Left renal pelvis (tissue), 4 donors: ENCODE measurements at regions not wholly inside any gene's neighbourhood (a gene's known extent, or its start where the extent isn't known, plus 50 kb on each side); places are given as distances from the start of the nearest gene placed in this dataset.
"Not testable (repeated sequence)": the region's sequence is repeated elsewhere in the genome, so short reads cannot be mapped to it uniquely, and the experiment has no call there.

Experiments
- DNase-seq, 4 donors: peaks; one replicate each; pipeline ENCODE4 v3.0.0-alpha.2; 2013; ENCODE audit warnings: low read depth in 4 of 4, low spot score in 3 of 4

DNA sequence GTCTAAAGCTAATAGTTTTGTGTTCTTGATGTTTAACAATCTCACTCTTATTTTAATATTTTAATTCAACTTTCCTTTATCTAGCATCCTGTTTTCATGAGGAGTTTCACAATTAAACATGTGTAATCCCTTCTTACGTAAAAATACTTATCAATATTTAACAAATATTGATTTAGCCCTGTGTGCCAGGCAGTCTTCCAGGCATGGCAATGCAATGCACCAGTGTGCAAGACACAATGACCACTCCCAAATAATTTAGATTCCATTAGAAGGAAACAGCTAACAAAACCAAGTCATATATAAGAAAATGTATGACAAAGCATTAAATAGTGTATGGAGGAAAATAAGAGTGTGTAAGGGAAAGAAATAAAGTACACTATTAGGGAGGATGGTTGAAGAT, 627.1 kb upstream of the ARPP21 start:
- no peak for DNase-seq

DNA sequence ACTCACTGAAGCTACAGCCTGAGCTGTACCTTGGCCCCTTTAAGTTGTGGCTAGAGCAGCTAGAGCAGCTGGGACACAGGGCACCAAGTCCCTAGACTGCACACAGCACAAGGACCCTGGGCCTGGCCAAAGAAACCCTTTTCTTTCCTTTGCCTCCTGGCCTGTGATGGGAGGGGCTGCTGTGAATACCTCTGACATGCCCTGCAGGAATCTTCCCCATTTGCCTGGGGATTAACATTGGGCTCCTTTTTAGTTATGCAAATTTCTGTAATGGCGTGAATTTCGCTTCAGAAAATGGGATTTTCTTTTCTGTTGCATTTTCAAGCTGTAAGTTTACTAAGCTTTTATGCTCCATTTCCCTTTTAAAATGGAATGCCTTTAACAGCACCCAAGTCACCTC, 611.2 kb upstream of the ARPP21 start:
- DNase-seq: no peak

DNA sequence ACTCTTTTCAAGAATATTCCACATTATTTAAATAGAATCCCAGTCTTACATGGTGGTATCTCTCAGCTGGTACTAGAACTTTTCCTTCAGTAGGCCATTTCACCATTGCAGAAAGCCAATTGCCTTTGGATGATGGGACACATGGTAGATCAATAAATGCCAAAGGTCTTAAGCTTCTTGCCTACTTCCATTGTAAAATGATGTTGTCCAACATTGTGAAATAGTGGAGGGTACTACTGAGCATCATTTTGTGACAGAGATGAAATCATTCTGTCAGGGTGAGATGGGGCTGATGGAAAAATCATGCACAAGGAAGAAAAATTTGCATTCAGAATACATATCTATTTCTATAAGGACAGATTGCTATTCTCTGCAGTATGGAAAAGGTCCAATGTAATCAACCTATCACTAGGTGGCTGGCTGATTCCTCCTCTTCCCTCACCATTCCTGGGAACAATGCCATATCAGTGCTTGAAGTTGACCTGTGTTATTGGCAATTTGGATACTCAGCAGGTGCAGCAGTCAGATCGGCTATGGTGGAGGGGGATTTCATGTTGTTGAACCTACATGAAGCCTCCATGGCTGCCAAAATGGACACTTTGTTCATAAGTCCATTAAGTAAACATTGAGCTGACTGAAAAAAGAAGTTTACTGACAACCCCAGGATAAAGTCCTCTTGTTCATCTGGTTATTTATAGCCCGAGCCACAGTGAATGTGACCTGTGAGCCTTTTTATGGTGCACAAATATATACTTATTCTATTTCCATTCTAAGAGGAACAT, 596.9 kb upstream of the ARPP21 start:
- DNase-seq: no peak

DNA sequence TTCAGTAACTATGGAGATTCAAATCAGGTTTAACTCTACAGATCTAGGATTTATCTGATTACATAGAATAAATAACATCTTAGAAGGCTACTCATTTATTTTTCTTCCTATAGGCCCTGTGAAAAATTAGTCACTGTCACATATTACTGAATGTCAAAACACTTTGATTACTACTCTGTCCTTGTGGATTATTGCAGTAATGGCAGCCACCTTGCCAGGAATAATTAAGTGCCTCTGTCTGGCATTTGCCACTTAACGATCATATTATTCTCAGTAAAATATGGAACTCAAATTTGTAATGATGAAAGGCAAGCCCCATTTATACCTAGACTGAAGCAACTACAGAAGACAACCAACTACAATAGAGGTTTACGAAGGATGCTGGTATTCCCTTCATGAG, 596.3 kb upstream of the ARPP21 start:
- no peak for DNase-seq

DNA sequence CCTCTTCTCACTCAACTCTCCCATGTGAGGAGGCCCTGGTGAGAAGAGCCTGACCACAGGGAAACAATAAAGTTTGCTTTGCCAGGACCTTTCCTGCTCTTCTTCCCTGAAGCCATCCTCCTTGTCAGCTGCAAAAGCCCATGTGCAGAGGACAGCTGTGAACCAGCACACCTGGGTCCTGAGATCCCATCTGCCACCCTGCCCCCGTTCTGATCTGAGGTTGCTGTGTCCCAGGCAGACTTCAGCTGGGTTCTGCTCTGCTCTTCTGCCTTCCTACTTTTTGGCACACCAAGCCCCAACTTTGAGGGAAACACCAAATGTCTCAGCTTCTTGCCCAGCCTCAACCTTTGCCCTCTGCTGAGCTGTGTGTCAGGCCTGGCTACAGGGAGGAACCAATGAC, 595.1 kb upstream of the ARPP21 start:
- DNase-seq: no peak

DNA sequence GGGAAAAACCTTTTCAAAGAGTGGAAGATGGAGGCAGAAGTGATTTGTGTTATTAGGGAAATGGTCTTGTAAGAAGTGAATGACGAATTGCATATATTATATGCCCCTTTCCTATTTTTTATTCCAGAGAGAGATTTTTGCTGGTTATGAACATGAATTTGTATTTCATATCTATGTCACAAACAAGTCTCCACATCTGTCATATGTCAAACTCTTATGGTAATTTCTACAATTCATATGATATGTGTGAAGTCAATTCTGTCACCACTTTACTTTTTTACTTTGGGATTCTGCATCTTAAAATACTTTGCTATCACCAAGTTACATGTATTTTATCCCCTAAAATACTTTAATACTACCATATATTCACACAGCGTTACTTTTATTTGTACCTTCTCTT, 594.2 kb upstream of the ARPP21 start:
- DNase-seq: no peak

DNA sequence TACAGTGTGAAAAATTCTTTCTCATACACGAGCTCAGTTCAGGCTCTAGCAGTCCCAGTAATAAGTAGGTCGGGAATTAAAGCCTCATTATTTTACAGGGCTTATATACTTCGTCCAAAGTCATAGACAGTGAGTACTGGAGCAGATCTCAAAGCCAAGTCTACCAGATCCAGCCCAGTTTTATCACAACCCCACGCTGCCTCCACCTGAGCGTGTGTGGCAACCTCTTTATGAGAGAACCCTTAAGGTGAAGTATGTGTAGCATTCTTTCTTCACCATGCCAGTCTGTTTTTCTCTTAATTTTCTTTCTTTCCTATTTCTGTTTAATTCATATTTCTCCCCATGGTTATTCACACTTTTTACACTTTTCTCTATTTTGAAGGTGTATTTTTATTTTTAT, 574.6 kb upstream of the ARPP21 start:
- no peak for DNase-seq

DNA sequence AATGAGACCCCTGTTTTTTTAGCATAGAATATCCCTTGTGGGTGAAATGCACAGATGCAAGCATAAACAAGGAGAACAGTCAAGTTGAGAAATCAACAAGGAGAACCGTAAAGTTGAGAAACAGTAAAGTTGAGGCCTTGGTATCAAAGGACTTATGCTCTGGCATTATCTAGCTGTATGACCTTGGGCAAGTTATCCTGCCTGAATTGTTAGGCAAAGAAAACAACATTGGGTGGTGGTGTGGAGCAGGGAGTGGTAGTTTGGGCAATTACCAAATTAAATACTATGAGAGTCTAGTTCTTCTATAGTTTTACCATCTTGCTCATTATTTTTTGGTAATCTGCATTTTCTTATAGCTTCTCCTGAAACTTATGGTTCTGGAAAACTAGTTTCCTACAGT, 573.4 kb upstream of the ARPP21 start:
- DNase-seq: no peak

DNA sequence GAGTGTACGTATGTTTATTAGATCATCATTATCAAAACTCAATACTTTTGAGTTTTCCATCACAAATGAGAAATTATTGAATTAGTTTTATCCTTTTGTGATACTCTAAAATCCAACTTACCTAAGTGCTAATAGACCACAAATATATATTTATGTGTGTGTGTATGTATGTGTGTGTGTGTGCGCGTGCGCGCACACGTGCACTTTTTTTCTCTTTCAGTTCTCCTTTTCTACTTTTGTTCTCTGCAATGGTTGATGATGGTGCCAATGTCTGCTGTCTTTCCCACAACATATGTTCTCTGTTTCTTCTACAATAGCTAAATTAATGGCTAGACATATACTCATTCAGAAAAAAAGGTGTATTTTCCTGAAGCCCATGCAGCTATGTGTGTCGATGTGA, 571.6 kb upstream of the ARPP21 start:
- no peak for DNase-seq

DNA sequence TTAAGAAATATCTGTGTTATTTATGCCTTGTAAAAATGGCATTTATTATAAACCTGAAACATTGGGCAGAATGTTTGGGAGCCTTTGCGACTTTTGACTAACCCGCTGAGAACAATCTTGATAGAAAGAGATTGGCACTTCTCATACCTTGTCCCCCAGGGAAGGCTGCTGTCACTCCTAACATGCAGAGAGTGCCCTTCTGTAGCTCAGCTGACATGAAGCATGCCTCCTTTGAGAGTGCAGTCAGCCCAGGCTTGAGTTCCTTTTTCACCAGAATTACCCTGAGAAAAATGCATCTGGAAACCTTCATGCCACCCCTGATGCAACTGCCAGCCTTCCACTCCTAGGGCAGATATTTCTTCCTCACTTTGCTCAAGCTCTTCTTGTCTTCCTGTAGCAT, 569.2 kb upstream of the ARPP21 start:
- DNase-seq: no peak

DNA sequence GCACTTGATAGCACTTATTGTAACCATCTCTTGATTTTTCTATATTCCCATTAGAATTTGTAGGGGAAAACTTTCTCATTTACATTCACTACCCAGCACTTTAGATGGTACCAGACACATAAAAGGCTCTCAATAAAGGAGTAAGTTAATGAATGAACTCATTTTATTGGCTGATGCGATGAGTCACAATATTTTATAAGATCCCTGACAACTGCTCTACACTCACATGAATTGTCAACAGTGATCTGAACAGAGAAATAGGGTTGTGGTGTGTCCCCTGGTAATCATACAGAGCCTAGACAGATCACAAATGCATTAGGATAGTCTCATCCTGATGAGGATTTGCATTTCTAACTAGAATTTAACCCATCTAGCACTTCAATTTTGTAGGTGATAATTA, 567.6 kb upstream of the ARPP21 start:
- no peak for DNase-seq

DNA sequence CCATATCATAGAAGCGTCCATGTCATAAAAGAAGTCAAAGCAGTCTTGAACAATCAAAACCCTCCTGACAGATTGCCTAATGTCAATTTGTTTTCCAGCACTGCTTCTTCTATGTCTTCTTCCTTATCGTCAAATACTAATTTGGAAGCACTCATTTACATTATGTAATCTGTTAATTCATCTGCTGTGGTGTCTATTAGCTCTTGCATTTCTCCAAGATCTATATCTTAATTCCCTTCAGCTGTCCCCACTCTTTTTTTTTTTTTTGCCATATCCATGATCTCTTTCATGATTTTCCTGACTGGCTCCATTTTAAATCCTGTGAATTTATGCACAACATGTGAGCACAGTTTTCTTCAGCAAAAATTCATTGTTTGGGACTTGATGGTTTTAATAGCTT, 560.5 kb upstream of the ARPP21 start:
- no peak for DNase-seq

DNA sequence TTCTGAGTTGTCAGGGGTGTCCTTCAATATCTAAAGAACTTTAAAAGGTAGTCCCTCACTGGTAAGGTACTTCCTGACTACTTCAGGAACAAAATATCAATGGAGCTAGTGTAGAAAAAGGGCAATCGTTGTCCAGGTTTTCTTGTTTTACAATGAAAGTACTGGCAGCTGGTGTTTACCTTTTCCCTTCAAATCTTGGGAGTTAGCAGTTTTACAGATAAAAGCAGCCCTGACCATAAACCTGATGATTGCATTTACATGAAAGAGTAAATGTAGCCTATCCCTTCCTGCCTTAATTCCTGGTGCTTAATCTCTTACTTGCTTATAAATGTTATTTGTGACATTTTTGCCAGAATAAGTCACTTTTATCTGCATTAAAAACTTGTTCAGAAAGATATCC, 559.9 kb upstream of the ARPP21 start:
- no peak for DNase-seq

DNA sequence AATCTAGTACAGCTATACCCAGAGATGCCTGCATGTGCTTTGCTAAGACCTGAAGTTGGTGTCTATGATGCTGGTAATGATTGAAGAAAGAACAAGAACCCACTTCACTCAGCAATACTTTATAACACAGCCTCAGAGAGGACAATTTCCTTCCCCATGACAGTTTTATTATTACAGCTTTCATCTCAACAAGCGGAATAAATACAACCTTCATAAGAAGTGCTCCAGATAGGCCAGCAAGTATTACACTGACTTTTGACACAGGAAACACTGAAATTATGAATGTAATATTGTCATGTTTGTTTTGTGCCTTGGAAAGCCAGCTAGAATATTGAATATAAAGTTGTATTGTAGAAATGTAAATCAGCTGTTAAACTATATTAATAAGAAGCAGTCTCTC, 557.4 kb upstream of the ARPP21 start:
- DNase-seq: no peak

DNA sequence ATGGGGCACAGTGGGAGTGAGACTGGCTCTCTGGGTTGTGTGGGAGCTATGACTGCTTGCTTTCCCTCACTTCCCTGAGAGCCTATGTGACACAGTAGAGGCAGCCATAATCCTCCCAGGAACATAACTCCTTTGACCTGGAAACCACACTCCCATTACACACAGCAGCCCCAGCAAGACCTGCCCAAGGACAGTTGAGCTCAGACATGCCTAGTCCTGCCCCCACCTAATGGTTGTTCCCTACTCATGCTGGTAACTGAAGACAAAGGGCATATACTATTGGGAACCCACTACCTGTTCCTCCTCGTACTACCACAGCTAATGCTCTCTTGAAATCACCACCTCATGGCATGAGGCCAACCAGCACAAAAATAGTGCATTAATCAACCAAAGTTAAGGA, 550.4 kb upstream of the ARPP21 start:
- no peak for DNase-seq

DNA sequence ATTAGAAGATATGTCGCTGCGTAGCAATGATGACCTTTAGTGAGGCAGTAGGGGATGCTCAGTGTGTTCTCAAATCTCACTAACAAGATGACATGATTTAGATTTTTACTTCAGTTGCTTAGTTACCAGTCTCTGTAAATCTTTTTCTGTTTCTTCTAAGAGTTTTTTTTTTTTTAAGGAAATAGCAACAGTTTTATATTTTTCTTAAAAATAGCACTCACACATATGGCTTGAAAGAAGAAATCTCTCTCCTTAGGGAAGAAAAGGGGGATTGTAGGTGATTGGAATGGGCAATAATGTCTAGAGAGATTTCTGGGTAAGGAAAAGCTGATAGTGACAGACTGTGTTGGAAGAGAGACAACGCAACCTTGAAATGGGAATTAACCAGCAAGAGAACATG, 524.6 kb upstream of the ARPP21 start:
- no peak for DNase-seq

DNA sequence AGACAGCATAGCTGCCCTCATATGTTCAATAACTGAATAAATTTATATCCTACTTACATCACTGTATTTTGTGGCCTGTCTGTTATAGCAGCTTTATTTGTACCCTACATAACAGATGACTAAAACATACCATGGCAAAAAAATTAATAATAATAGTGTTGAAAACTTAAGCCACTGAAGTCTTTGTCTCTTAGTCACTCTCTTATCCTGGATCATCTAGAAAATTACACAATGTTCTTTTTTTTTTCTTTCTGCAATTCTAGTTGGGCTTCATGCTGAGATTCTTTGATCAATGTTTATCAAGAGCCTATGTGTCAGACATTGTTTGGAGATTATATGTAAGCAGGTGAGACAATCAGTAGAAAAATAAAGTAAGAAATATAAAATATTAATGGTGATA, 519.3 kb upstream of the ARPP21 start:
- no peak for DNase-seq

DNA sequence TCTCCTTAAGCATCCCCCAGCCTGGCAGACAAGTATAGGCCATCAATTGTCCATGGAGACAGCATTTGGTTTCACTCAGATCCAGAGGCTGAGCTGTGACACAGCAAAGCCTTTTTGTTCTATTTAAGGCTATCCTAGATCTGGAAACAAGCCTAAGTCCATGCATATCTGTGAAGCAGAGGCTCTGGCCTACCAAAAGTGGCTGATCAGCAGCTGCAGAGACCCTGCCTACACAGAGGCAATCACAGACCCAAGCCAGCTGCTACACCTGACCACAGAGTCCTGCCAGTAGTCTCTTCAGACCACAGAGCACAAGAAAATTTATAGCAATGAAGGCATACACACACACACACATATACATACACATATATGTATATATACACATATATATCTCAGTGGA, 501.7 kb upstream of the ARPP21 start:
- no peak for DNase-seq

DNA sequence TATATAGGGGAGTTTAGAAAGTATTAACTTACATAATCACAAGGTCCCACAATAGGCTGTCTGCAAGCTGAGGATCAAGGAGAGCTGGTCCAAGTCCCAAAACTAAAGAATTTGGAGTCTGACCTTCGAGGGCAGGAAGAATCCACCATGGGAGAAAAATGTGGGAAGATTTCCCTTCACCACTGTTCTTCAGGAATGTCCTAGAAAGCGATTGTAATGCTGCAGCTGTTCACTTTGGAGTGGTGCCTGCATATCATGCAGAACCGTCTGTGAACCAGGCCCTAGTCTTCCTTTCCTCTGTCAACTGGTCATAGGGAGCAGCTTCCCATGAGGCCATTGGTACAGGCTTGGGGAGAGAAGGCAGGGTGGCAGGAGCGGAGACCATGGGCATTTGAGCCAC, 497.9 kb upstream of the ARPP21 start:
- no peak for DNase-seq

DNA sequence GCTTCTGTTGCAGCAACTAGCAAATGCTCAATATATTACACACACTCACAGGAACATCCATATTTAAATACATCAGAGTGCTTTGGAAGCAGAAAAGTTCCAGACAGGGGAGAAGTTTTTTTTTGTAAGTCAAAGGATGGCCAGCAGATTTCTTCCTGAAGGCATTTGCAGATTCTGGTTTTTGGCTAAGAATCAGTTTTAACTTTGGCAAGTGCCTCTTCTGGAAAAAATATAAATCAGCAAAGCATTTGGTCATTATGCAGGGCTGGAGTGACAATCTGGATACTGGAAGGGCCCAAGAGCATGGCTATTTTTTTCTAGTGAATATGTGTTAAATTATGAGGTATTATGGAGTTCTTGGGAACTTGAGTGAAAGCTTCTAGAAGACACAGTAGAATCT, 495.3 kb upstream of the ARPP21 start:
- DNase-seq: no peak

DNA sequence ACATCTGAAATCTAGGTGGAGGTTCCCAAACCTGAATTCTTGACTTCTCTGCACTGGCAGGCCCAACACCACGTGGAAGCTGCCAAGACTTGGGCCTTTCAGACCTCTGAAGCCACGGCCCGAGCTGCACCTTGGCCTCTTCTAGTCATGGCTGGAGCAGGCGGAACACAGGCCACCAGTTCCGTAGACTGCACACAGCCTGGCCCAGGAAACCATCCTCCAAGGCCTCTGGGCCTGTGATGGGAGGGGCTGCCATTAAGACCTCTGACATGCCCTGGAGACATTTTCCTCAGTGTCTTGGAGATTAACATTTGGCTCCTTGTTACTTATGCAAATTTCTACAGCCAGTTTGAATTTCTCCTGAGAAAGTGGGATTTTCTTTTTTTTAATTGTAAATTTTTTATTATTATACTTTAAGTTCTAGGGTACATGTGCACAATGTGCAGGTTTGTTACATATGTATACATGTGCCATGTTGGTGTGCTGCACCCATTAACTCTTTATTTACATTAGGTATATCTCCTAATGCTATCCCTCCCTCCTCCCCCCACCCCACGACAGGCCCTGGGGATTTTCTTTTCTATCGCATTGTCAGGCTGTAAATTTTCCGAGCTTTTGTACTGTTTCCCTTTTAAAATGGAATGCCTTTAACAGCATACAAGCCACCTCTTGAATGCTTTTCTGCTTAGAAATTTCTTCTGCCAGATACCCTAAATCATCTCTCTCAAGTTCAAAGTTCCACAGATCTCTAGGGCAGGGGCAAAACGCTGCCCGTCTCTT, 492.9 kb upstream of the ARPP21 start:
- DNase-seq: not testable (repeated sequence)

DNA sequence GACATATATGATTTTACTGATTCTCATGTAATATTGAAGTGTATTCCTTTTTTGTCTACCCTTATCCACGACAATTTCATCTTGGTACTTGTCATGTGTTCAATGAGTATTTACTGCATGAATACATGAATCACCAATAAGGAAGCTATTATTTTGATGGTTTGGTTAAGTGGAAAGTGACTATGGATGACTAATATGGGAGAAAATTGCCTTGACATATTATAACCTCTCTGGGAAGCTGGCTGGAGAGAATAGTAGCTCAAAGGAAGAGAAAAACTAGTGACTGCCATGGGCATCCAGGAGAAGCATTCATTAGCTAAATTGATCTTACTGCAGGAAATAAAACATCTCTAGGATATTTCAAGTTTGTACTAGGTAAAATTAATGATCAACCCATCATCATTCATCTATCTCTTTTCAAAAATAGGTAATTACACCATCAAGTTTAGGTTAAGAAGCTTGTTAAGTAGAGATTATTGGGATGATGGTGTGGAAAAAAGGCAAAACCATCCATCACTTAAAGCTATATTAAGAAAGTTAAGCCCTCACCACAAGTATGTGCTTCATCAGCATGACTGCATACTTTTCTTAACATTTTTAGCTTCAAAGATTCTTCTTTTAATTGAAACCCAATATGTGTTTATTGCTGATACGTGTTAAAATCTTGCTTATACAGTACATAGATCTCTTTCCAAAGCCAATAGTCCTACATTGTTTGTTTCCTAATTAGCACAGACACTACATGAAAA, 455.2 kb upstream of the ARPP21 start:
- no peak for DNase-seq
